AG04450 (cell line): ENCODE measurements at regions not wholly inside any gene's neighbourhood (a gene's known extent, or its start where the extent isn't known, plus 50 kb on each side); places are given as distances from the start of the nearest gene placed in this dataset.

Experiments used
- CTCF ChIA-PET: fragments of 300-600, 350-600 bp; formaldehyde crosslinking; extraction: SDS; loops from one replicate; lab custom pipeline; 2022; ENCODE audit warnings: antibody characterized with exemption, inconsistent platforms; lab: Charles Lee
- POLR2A ChIA-PET: fragments of 350-600 bp; formaldehyde crosslinking; extraction: SDS; loops from one replicate; lab custom pipeline; 2021; ENCODE audit warnings: antibody characterized with exemption, inconsistent platforms; lab: Yijun Ruan, JAX
- DNase-seq: peaks from one replicate; pipeline ENCODE4 v3.0.0-alpha.2; 2011; ENCODE audit warnings: low read depth, low spot score
- H3K27ac ChIP-seq: one replicate; pipeline ENCODE4 v1.5.1; 2012; ENCODE audit warnings: low read depth, low read length, control low read depth
- H3K27me3 ChIP-seq: one replicate; pipeline ENCODE4 v1.6.0; 2012; ENCODE audit warnings: low read length; ENCODE audit not compliant: control insufficient read depth, insufficient read depth
- H3K4me3 ChIP-seq: 2 replicates; pipeline ENCODE4 v1.5.1; 2011; ENCODE audit warnings: mild to moderate bottlenecking, low read depth, low read length, control low read depth
- H3K9me3 ChIP-seq: 2 replicates; pipeline ENCODE4 v1.5.1; 2012; ENCODE audit warnings: low read length; ENCODE audit not compliant: control insufficient read depth, insufficient read depth
- CTCF ChIP-seq: IDR thresholded peaks from 2 replicates; pipeline ENCODE4 v1.5.1; 2011; ENCODE audit warnings: low read depth, low read length, control low read depth, inconsistent platforms

- TF ChIP-seq CTCF: no peak
- CTCF ChIA-PET: no interaction called here
- POLR2A ChIA-PET: no interaction called here
These were observed 65.8 kb upstream of the SHISA2 start for GRCh38 chr13:26117620-26118019.

GRCh38 chr13:26112843-26113242, 61.0 kb upstream of the SHISA2 start:
- Histone ChIP-seq H3K27ac (no peak overlapping the region), H3K4me3 (no peak overlapping the region), H3K27me3 (no peaks in the 10 kb centered on the region), H3K9me3 (no peaks in the 10 kb centered on the region)
- TF ChIP-seq CTCF: peak; percentile 33
- CTCF ChIA-PET: no interaction called here
- DNase-seq: no peak
- POLR2A ChIA-PET: no interaction called here

More at GRCh38 chr13:26117620-26118019, 65.8 kb upstream of the SHISA2 start:
- Histone ChIP-seq H3K27me3 (no peaks in the 10 kb centered on the region), H3K4me3 (no peak overlapping the region), H3K9me3 (no peaks in the 10 kb centered on the region), H3K27ac (no peak overlapping the region)
- no peak for DNase-seq

- DNase-seq: no peak
- H3K27me3 ChIP-seq: no peaks in the 10 kb centered on the region
- no peaks in the 10 kb centered on the region for H3K9me3 ChIP-seq
- H3K27ac ChIP-seq: no peak overlapping the region
- ChIA-PET POLR2A (no interaction called here), CTCF (interaction anchor here (0.7 kb wide), 1 partner anchor 165 kb away, joined by 5 read pairs; no protein-coding TSS in a partner anchor)
- TF ChIP-seq CTCF: no peak
- no peak overlapping the region for H3K4me3 ChIP-seq
These were observed 60.0 kb upstream of the SHISA2 start for GRCh38 chr13:26111797-26112196.
